Activated T-cell treated with anti-CD3 and anti-CD28 coated beads, Interleukin-2, amount 50 U/mL, for 72 hours (primary cell): ENCODE measurements at regions not wholly inside any gene's neighbourhood (a gene's known extent, or its start where the extent isn't known, plus 50 kb on each side); places are given as distances from the start of the nearest gene placed in this dataset.
"Not testable (repeated sequence)": the region's sequence is repeated elsewhere in the genome, so short reads cannot be mapped to it uniquely, and the experiment has no call there.

Source experiments
- ATAC-seq, 2 donors: fragments of 150-1000 bp; cut with Tn5 transposase; replicated peaks in 1 of 2; 2 replicates each; pipeline ENCODE4 v1.10.0; 2021; ENCODE audit warnings: moderate library complexity in 2 of 2, mild to moderate bottlenecking in 1 of 2
- DNase-seq, 2 donors: peaks; one replicate each; pipeline ENCODE4 v3.0.0; 2021 to 2022; ENCODE audit warnings: mixed read lengths in 1 of 2
- H3K27ac Mint-ChIP-seq: one replicate; pipeline ENCODE4 v1.8.0; 2022; ENCODE audit warnings: mild to moderate bottlenecking, moderate library complexity, mixed read lengths
- H3K27me3 Mint-ChIP-seq: one replicate; pipeline ENCODE4 v1.8.0; 2022; ENCODE audit warnings: low read depth, mixed read lengths
- H3K36me3 Mint-ChIP-seq, 2 donors: one replicate each; pipeline ENCODE4 v1.8.0; 2022; ENCODE audit warnings: mixed read lengths in 2 of 2, mild to moderate bottlenecking in 1 of 2; ENCODE audit not compliant: insufficient read depth in 2 of 2
- H3K4me1 Mint-ChIP-seq: one replicate; pipeline ENCODE4 v1.8.0; 2022; ENCODE audit warnings: low read depth, mixed read lengths
- H3K4me3 Mint-ChIP-seq, 2 donors: one replicate each; pipeline ENCODE4 v1.8.0; 2022; ENCODE audit warnings: mild to moderate bottlenecking in 2 of 2, mixed read lengths in 2 of 2, moderate library complexity in 2 of 2
- H3K9me3 Mint-ChIP-seq, 2 donors: one replicate each; pipeline ENCODE4 v1.8.0; 2022; ENCODE audit warnings: mixed read lengths in 2 of 2

DNA sequence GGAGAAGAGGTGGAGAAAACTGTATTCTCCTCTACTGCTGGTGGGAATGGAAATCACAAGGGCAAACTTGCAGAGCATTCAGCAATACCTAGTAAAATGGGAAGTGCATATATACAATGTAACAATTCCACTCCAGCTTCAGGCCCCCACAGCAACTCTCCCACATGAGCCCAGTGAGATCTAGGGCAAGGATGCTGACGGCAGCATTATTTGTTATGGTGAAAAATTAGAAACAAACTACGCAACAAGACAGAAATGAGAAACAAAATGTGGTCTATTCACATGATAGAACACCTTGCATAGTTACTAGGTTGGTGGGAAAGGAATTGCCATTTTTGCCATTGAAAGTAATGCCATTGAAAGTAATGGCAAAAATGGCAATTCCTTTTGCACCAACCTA, 98.9 kb upstream of the SRSF6 start:
- Mint-ChIP-seq H3K9me3 (no peaks in the 10 kb centered on the region), H3K4me1 (no peaks in the 10 kb centered on the region), H3K4me3 (no peak overlapping the region), H3K27me3 (peaks cover 14% of the 10 kb centered on the region), H3K36me3 (no peaks in the 10 kb centered on the region), H3K27ac (no peak overlapping the region)
- ATAC-seq (no peak), DNase-seq (no peak)

GRCh38 chr20:43357352-43357751, 100.3 kb upstream of the SRSF6 start:
- no peak for DNase-seq
- Mint-ChIP-seq H3K4me3 (no peak overlapping the region), H3K27ac (no peak overlapping the region), H3K9me3 (no peaks in the 10 kb centered on the region), H3K4me1 (no peaks in the 10 kb centered on the region), H3K27me3 (peaks cover 12% of the 10 kb centered on the region), H3K36me3 (no peaks in the 10 kb centered on the region)
- no peak for ATAC-seq

DNA sequence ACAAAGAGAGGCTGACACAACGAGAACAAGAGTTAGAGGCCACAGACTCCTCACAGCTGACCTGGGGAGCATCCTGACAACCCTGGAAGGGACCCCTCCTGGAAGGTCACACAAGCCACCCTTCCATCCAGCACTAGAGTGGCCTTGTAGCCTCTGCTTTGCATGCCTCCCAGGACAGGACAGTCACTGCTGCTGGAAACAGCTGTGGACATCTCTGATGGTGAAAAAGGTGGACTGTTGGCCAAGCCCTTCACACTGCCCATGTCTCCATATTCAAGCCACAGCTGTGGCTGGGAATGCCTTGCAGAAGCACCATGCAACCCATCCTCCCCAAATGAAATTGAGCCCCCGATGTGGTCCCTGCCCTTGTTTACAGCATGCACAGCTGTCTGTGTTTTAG, 102.1 kb upstream of the SRSF6 start:
- no peak for DNase-seq
- no peak for ATAC-seq
- H3K4me1 Mint-ChIP-seq, result no peaks in the 10 kb centered on the region
- H3K9me3 Mint-ChIP-seq, result no peaks in the 10 kb centered on the region
- H3K27me3 Mint-ChIP-seq, result peaks cover 4% of the 10 kb centered on the region
- no peak overlapping the region for H3K4me3 Mint-ChIP-seq
- no peak overlapping the region for H3K27ac Mint-ChIP-seq
- H3K36me3 Mint-ChIP-seq, result no peaks in the 10 kb centered on the region

GRCh38 chr20:43352996-43353395, 104.7 kb upstream of the SRSF6 start:
- H3K4me1 Mint-ChIP-seq, result no peaks in the 10 kb centered on the region
- ATAC-seq (no peak), DNase-seq (no peak)
- no peaks in the 10 kb centered on the region for H3K27me3 Mint-ChIP-seq
- H3K4me3 Mint-ChIP-seq, result no peak overlapping the region
- H3K9me3 Mint-ChIP-seq, result no peaks in the 10 kb centered on the region
- H3K27ac Mint-ChIP-seq, result no peak overlapping the region
- H3K36me3 Mint-ChIP-seq, result no peaks in the 10 kb centered on the region

GRCh38 chr20:43350694-43351093, 107.0 kb upstream of the SRSF6 start:
- not testable (repeated sequence) for H3K4me1 Mint-ChIP-seq, H3K4me3 Mint-ChIP-seq, H3K27me3 Mint-ChIP-seq, DNase-seq, H3K36me3 Mint-ChIP-seq, ATAC-seq, H3K9me3 Mint-ChIP-seq, H3K27ac Mint-ChIP-seq

GRCh38 chr20:43349841-43350240, 107.9 kb upstream of the SRSF6 start:
- H3K4me3 Mint-ChIP-seq, result no peak overlapping the region
- H3K4me1 Mint-ChIP-seq, result no peaks in the 10 kb centered on the region
- H3K36me3 Mint-ChIP-seq, result no peaks in the 10 kb centered on the region
- ATAC-seq (no peak), DNase-seq (no peak)
- H3K27me3 Mint-ChIP-seq, result no peaks in the 10 kb centered on the region
- H3K9me3 Mint-ChIP-seq, result peaks cover under 1 to 1% of the 10 kb centered on the region in 2 donors
- no peak overlapping the region for H3K27ac Mint-ChIP-seq

- H3K4me1 Mint-ChIP-seq, H3K27me3 Mint-ChIP-seq, H3K4me3 Mint-ChIP-seq, H3K36me3 Mint-ChIP-seq, ATAC-seq, H3K27ac Mint-ChIP-seq, DNase-seq: not testable (repeated sequence)
- peaks cover 8 to 10% of the 10 kb centered on the region in 2 donors for H3K9me3 Mint-ChIP-seq
Measured at GRCh38 chr20:43347839-43348238, 109.9 kb upstream of the SRSF6 start.

GRCh38 chr20:43345676-43346075, 112.0 kb upstream of the SRSF6 start:
- ATAC-seq, result no peak
- H3K9me3 Mint-ChIP-seq, result peaks cover 8 to 10% of the 10 kb centered on the region in 2 donors

DNA sequence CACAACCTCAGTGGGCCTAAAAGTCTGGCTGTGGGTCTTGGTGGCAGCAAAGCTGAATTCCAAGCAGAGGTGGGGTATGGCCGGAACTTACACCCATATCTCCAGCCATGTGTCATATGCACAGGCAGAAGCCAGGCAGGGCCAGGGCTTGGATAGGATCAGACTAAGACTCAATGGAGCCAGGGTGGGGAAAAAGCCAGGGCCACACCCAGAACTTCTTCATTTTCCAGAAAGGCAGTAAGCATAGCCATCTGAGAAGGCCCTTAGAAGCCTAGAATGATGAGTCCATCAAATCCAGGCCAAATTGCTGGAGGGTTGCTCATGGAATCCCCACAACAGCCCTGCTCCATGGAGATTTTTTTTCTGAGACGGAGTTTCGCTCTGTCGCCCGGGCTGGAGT, 116.2 kb upstream of the SRSF6 start:
- Mint-ChIP-seq H3K27me3 (no peaks in the 10 kb centered on the region), H3K9me3 (peaks cover 8 to 10% of the 10 kb centered on the region in 2 donors), H3K36me3 (peaks cover 0 to 3% of the 10 kb centered on the region in 2 donors), H3K27ac (no peak overlapping the region), H3K4me3 (no peak overlapping the region), H3K4me1 (no peaks in the 10 kb centered on the region)
- DNase-seq, result no peak
- ATAC-seq, result no peak

More at GRCh38 chr20:43345676-43346075, 112.0 kb upstream of the SRSF6 start:
- Mint-ChIP-seq H3K36me3 (peaks cover 0 to 3% of the 10 kb centered on the region in 2 donors), H3K4me3 (no peak overlapping the region), H3K4me1 (no peaks in the 10 kb centered on the region), H3K27me3 (no peaks in the 10 kb centered on the region), H3K27ac (no peak overlapping the region)
- no peak for DNase-seq

DNA sequence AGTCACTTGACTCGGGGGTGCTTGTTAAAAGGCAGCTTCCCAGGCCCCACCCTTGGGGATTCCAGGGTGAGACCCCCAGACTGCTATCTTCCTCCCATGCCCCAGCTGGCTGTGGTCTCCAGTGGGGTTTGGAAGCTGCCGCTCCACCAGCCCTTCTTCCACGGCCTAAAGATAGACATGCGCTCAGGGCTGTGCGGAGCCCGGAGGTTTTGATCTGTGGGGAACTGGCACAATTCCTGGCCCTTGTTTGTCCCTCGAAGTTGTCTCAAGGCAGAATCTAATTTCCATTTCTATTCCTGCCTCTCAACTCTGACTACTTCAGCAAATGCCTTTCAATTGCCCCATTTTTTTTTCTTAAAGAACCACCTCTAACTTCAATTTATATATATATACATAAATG, 120.7 kb upstream of the SRSF6 start:
- H3K9me3 Mint-ChIP-seq, result peaks cover 9 to 12% of the 10 kb centered on the region in 2 donors
- peaks cover 2 to 7% of the 10 kb centered on the region in 2 donors for H3K36me3 Mint-ChIP-seq
- H3K27me3 Mint-ChIP-seq, result no peaks in the 10 kb centered on the region
- H3K4me3 Mint-ChIP-seq, result no peak overlapping the region
- DNase-seq (no peak), ATAC-seq (no peak)
- no peaks in the 10 kb centered on the region for H3K4me1 Mint-ChIP-seq
- no peak overlapping the region for H3K27ac Mint-ChIP-seq

- Mint-ChIP-seq H3K4me3 (no peak overlapping the region), H3K9me3 (peaks cover 9 to 12% of the 10 kb centered on the region in 2 donors), H3K27ac (no peak overlapping the region), H3K27me3 (no peaks in the 10 kb centered on the region), H3K36me3 (peaks cover 2 to 7% of the 10 kb centered on the region in 2 donors), H3K4me1 (no peaks in the 10 kb centered on the region)
- DNase-seq, result no peak
- ATAC-seq, result no peak
Measured at GRCh38 chr20:43334080-43334479, 123.6 kb upstream of the SRSF6 start.

GRCh38 chr20:43331906-43332305, 125.8 kb upstream of the SRSF6 start:
- Mint-ChIP-seq H3K4me3 (no peak overlapping the region), H3K9me3 (peaks cover 9 to 14% of the 10 kb centered on the region in 2 donors), H3K27ac (no peak overlapping the region), H3K4me1 (no peaks in the 10 kb centered on the region), H3K27me3 (no peaks in the 10 kb centered on the region), H3K36me3 (peaks cover 2 to 7% of the 10 kb centered on the region in 2 donors)
- DNase-seq (no peak), ATAC-seq (no peak)

DNA sequence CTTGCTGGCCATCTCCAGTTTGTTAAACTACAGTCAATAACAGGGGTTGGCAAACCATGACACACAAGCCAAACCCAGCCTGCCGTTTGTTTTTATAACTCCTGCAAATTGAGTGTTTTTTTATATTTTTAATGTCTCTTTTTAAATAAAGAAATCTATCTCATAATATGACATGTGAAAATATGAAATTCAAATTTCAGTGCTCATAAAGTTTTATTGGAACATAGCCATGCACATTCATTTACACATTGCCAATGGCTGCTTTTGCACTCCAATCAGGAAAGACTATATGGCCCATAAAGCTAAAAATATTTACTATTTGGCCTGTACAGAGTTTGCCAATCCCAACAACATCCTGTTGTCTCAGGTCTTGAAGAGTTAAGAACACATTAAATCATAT, 129.0 kb upstream of the SRSF6 start:
- Mint-ChIP-seq H3K4me3 (no peak overlapping the region), H3K4me1 (no peaks in the 10 kb centered on the region), H3K27ac (no peak overlapping the region), H3K9me3 (peaks cover 0 to 2% of the 10 kb centered on the region in 2 donors), H3K27me3 (peaks cover 9% of the 10 kb centered on the region), H3K36me3 (no peaks in the 10 kb centered on the region)
- DNase-seq, result no peak
- ATAC-seq, result no peak

GRCh38 chr20:43327234-43327633, 130.5 kb upstream of the SRSF6 start:
- not testable (repeated sequence) for H3K4me1 Mint-ChIP-seq, H3K4me3 Mint-ChIP-seq, H3K36me3 Mint-ChIP-seq, DNase-seq, H3K27me3 Mint-ChIP-seq, ATAC-seq, H3K27ac Mint-ChIP-seq, H3K9me3 Mint-ChIP-seq
